Suprapubic skin (tissue), 4 donors: ENCODE measurements at regions not wholly inside any gene's neighbourhood (a gene's known extent, or its start where the extent isn't known, plus 50 kb on each side); places are given as distances from the start of the nearest gene placed in this dataset.

Experiments
- DNase-seq, 2 donors: peaks; one replicate each; pipeline ENCODE4 v3.0.0-alpha.2; 2019; ENCODE audit warnings: low spot score in 2 of 2
- H3K27ac ChIP-seq: fragments of 200-600 bp; sonication (generic); one replicate; pipeline ENCODE4 v1.5.1; 2019
- H3K27me3 ChIP-seq: fragments of 200-600 bp; sonication (generic); one replicate; pipeline ENCODE4 v1.5.1; 2019
- H3K36me3 ChIP-seq: fragments of 200-600 bp; sonication (generic); one replicate; pipeline ENCODE4 v1.5.1; 2019
- H3K4me1 ChIP-seq: fragments of 200-600 bp; sonication (generic); one replicate; pipeline ENCODE4 v1.5.1; 2019
- H3K4me3 ChIP-seq: fragments of 200-600 bp; sonication (generic); one replicate; pipeline ENCODE4 v1.5.1; 2019; ENCODE audit warnings: mild to moderate bottlenecking
- H3K9me3 ChIP-seq: fragments of 200-600 bp; sonication (generic); one replicate; pipeline ENCODE4 v1.5.1; 2019
- CTCF ChIP-seq, 2 donors: fragments of 200-600 bp in 1 of 2; fragments of 450-650 bp in 1 of 2; sonication (generic) in 1 of 2; IDR thresholded peaks; one replicate each; pipeline ENCODE4 v1.5.1; 2016 to 2019; ENCODE audit warnings: antibody characterized with exemption in 2 of 2, mild to moderate bottlenecking in 1 of 2, moderate library complexity in 1 of 2
- EP300 ChIP-seq: sonication (generic); formaldehyde crosslinking; IDR thresholded peaks from one replicate; pipeline ENCODE4 v1.6.1; 2017; ENCODE audit warnings: antibody characterized with exemption
- POLR2A ChIP-seq, 2 donors: fragments of 450-650 bp; IDR thresholded peaks; one replicate each; pipeline ENCODE4 v1.6.1; 2017; ENCODE audit warnings: antibody characterized with exemption in 2 of 2, mild to moderate bottlenecking in 2 of 2, moderate library complexity in 2 of 2
- POLR2AphosphoS5 ChIP-seq, 3 donors: sonication (generic); formaldehyde crosslinking; IDR thresholded peaks; one replicate each; pipeline ENCODE4 v1.6.1; 2017; ENCODE audit warnings: antibody characterized with exemption in 3 of 3
- WGBS: methylation state at CpG from one replicate; pipeline ENCODE4 v1.1.5; 2018; 5-methylcytosine and 5-hydroxymethylcytosine counted together

DNA sequence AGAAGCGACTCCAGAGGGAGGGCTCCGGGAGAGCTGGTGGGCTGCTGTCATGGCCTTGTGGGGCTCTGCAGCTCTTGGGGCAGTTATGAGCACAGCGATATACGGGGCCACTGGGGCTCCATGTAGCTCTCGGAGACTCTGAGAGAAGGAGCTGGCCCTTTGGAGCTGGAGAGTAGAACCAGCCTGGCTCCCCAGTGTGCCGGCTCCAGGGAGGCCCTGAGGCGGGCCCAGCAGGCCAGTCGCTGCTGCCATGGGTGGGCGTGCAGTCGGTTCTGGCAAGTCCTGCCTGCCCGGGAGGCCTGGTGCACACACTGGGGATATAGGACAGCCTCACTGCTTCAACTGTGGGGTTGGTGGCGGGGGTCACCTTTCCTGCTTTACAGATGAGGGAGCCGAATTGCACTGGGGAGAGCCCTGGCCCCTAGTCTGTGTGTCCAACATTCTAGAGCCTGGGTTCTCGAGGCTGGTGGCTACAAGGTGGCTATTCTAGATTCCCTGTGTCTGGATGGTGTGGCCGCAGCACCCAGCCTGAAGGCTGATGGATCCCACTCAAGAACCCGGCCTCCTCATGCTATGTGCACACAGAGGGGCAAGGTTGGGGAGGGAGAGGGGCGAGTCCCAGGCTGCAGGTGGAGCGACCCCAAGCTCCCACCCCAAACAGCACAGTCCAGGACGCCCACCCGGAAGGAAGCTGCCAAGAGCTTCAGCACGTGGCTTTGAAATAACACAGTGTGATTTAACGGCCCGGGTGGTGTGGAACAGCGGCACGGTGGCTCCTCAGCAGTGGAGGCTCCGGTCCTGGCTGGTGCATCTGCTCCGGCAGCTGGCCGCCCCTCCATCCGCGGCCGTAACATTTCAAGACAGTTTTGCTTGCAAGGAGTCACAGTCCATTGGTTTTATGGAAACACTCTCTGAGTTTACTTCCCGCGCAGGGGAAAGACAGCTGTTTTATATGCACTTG is 188.3 kb upstream of the C14orf180 start:
- Histone ChIP-seq H3K4me1 (peaks cover 6% of the 10 kb centered on the region), H3K4me3 (no peak overlapping the region), H3K36me3 (no peaks in the 10 kb centered on the region), H3K9me3 (no peaks in the 10 kb centered on the region), H3K27me3 (peaks cover 9% of the 10 kb centered on the region), H3K27ac (no peak overlapping the region)
- 75% methylated on average over 17 of the region's 33 CpGs for WGBS
- no peak for TF ChIP-seq CTCF (IDR thresholded peaks at IDR 0.05)
- TF ChIP-seq EP300 = no peak
- no peak for TF ChIP-seq POLR2A (IDR thresholded peaks at IDR 0.05)
- no peak for TF ChIP-seq POLR2AphosphoS5 (IDR thresholded peaks at IDR 0.05)
- DNase-seq = peak; percentile 38 to 71

DNA sequence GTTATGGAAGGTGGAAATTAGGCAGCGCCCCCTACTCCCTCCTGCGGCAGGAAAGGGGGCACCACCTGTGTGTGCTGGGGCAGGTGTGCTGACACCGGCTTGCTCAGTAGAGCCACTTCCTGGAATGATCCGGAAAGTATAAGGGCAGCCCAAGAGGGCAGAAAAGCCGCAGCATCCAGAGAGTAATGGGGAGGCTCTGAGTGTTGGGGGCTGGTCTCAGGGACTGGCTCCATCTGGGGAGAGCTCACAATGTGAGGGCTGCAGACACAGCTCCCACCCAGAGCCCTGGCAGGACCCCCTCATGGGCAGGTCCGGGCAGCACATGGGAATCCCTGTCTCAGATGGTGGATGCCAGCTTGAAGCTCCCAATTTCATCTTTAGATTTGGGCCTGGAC is 187.6 kb upstream of the C14orf180 start:
- 78% methylated on average over 4 of the region's 6 CpGs for WGBS
- no peaks in the 10 kb centered on the region for H3K36me3 ChIP-seq
- peaks cover 6% of the 10 kb centered on the region for H3K4me1 ChIP-seq
- H3K9me3 ChIP-seq = peaks cover 4% of the 10 kb centered on the region
- no peak overlapping the region for H3K27ac ChIP-seq
- H3K4me3 ChIP-seq = no peak overlapping the region
- peaks cover 6% of the 10 kb centered on the region for H3K27me3 ChIP-seq
- no peak for TF ChIP-seq EP300
- peak in 1 of 2 donors; percentile 44 for DNase-seq

DNA sequence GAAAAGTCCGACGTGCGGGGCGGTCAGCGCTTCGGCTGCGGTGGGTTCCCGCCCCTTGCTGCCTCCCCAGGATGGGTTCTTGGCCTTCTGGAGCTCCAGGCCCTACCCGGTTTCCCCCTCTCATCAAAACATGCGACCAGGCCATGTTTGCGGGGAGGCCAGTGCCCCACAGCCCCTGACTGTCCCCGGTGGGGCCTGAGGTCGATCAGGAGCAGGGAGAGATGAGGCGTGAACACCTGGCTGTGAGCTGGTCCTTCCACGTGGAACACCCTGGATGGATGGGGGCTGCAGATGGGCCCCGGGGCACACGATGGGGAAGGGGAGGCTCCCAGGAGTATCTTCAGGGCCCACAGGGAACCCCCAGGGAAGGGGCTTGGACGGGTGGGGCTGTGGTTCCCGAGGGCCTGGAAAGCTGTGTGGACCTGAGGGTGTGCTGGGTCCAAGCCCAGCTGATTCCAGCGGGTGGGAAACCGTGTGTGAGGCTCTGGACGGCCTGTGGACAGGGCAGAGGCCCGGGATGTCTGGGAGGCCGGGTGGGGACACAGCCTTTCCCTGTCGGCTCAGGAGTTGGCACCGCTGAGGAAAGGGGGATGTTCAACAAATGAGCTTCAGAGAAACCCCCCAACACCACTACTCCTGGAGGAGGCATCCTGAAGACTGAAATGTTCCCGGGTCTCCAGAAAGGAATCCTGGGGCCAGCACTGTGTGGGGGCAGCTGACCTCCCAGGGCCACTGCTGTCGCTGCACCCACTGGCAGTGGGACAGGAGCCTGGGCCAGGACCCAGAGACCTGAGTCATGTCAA is 187.0 kb upstream of the C14orf180 start:
- no peak for TF ChIP-seq POLR2AphosphoS5 (IDR thresholded peaks at IDR 0.05)
- TF ChIP-seq POLR2A (IDR thresholded peaks at IDR 0.05) = no peak
- TF ChIP-seq EP300 = no peak
- no peak for TF ChIP-seq CTCF (IDR thresholded peaks at IDR 0.05)
- 93% methylated on average over 20 of the region's 28 CpGs for WGBS
- peak; percentile 42 to 68 for DNase-seq
- no peak overlapping the region for H3K4me3 ChIP-seq
- no peaks in the 10 kb centered on the region for H3K36me3 ChIP-seq
- H3K27me3 ChIP-seq = peaks cover 6% of the 10 kb centered on the region
- peaks cover 6% of the 10 kb centered on the region for H3K4me1 ChIP-seq
- no peak overlapping the region for H3K27ac ChIP-seq
- peaks cover 7% of the 10 kb centered on the region for H3K9me3 ChIP-seq

- H3K4me3 ChIP-seq = no peak overlapping the region
- H3K27ac ChIP-seq = no peak overlapping the region
- peaks cover 13% of the 10 kb centered on the region for H3K9me3 ChIP-seq
- H3K36me3 ChIP-seq = no peaks in the 10 kb centered on the region
- peaks cover 6% of the 10 kb centered on the region for H3K27me3 ChIP-seq
- H3K4me1 ChIP-seq = peaks cover 6% of the 10 kb centered on the region
- WGBS = 54% methylated on average over 16 of the region's 18 CpGs
- TF ChIP-seq CTCF (IDR thresholded peaks at IDR 0.05) (no peak), POLR2A (IDR thresholded peaks at IDR 0.05) (no peak), POLR2AphosphoS5 (IDR thresholded peaks at IDR 0.05) (no peak), EP300 (no peak)
- DNase-seq = peak; percentile 54 to 71
Measured at GRCh38 chr14:104393199-104393897, 186.2 kb upstream of the C14orf180 start.

- peaks cover 6% of the 10 kb centered on the region for H3K4me1 ChIP-seq
- TF ChIP-seq CTCF (IDR thresholded peaks at IDR 0.05) (no peak), POLR2A (IDR thresholded peaks at IDR 0.05) (no peak), POLR2AphosphoS5 (IDR thresholded peaks at IDR 0.05) (no peak), EP300 (no peak)
- no peaks in the 10 kb centered on the region for H3K36me3 ChIP-seq
- no peak overlapping the region for H3K4me3 ChIP-seq
- H3K9me3 ChIP-seq = peaks cover 13% of the 10 kb centered on the region
- WGBS = 47% methylated on average over 4 of the region's 10 CpGs
- H3K27me3 ChIP-seq = peaks cover 6% of the 10 kb centered on the region
- no peak overlapping the region for H3K27ac ChIP-seq
- peak; percentile 75 to 78 for DNase-seq
Measured at GRCh38 chr14:104393898-104394381, 185.6 kb upstream of the C14orf180 start.
